AG04450 (cell line): ENCODE measurements at regions not wholly inside any gene's neighbourhood (a gene's known extent, or its start where the extent isn't known, plus 50 kb on each side); places are given as distances from the start of the nearest gene placed in this dataset.

Source experiments
- CTCF ChIA-PET: fragments of 300-600, 350-600 bp; formaldehyde crosslinking; extraction: SDS; loops from one replicate; lab custom pipeline; 2022; ENCODE audit warnings: antibody characterized with exemption, inconsistent platforms; lab: Charles Lee
- POLR2A ChIA-PET: fragments of 350-600 bp; formaldehyde crosslinking; extraction: SDS; loops from one replicate; lab custom pipeline; 2021; ENCODE audit warnings: antibody characterized with exemption, inconsistent platforms; lab: Yijun Ruan, JAX
- DNase-seq: peaks from one replicate; pipeline ENCODE4 v3.0.0-alpha.2; 2011; ENCODE audit warnings: low read depth, low spot score
- H3K27ac ChIP-seq: one replicate; pipeline ENCODE4 v1.5.1; 2012; ENCODE audit warnings: low read depth, low read length, control low read depth
- H3K27me3 ChIP-seq: one replicate; pipeline ENCODE4 v1.6.0; 2012; ENCODE audit warnings: low read length; ENCODE audit not compliant: control insufficient read depth, insufficient read depth
- H3K4me3 ChIP-seq: 2 replicates; pipeline ENCODE4 v1.5.1; 2011; ENCODE audit warnings: mild to moderate bottlenecking, low read depth, low read length, control low read depth
- H3K9me3 ChIP-seq: 2 replicates; pipeline ENCODE4 v1.5.1; 2012; ENCODE audit warnings: low read length; ENCODE audit not compliant: control insufficient read depth, insufficient read depth
- CTCF ChIP-seq: IDR thresholded peaks from 2 replicates; pipeline ENCODE4 v1.5.1; 2011; ENCODE audit warnings: low read depth, low read length, control low read depth, inconsistent platforms

GRCh38 chr5:3962113-3962512, 366.5 kb downstream of the IRX1 start:
- TF ChIP-seq CTCF = no peak
- DNase-seq = no peak
- Histone ChIP-seq H3K9me3 (peaks cover 56% of the 10 kb centered on the region), H3K27me3 (no peaks in the 10 kb centered on the region), H3K4me3 (no peak overlapping the region), H3K27ac (no peak overlapping the region)
- POLR2A ChIA-PET = no interaction called here
- CTCF ChIA-PET = no interaction called here

GRCh38 chr5:3963652-3964051, 368.0 kb downstream of the IRX1 start:
- H3K9me3 ChIP-seq = peaks cover 48% of the 10 kb centered on the region
- no peak for TF ChIP-seq CTCF
- no peak overlapping the region for H3K4me3 ChIP-seq
- H3K27me3 ChIP-seq = no peaks in the 10 kb centered on the region
- DNase-seq = no peak
- ChIA-PET CTCF (no interaction called here), POLR2A (no interaction called here)
- H3K27ac ChIP-seq = no peak overlapping the region

GRCh38 chr5:3980156-3980555, 384.5 kb downstream of the IRX1 start:
- no peak for TF ChIP-seq CTCF
- ChIA-PET POLR2A (no interaction called here), CTCF (no interaction called here)
- no peak for DNase-seq
- Histone ChIP-seq H3K27me3 (no peaks in the 10 kb centered on the region), H3K27ac (no peak overlapping the region), H3K4me3 (no peak overlapping the region), H3K9me3 (no peaks in the 10 kb centered on the region; the same call in 1 of the 2 replicates)

- Histone ChIP-seq H3K27ac (no peak overlapping the region), H3K27me3 (no peaks in the 10 kb centered on the region), H3K4me3 (no peak overlapping the region), H3K9me3 (peaks cover 23% of the 10 kb centered on the region)
- no peak for DNase-seq
- CTCF ChIA-PET = no interaction called here
- POLR2A ChIA-PET = no interaction called here
- no peak for TF ChIP-seq CTCF
Measured at GRCh38 chr5:3987867-3988266, 392.2 kb downstream of the IRX1 start.

- no peak for TF ChIP-seq CTCF
Measured at GRCh38 chr5:3993856-3994473, 398.3 kb downstream of the IRX1 start.

More at GRCh38 chr5:3993856-3994473, 398.3 kb downstream of the IRX1 start:
- Histone ChIP-seq H3K4me3 (no peak overlapping the region), H3K9me3 (peaks cover 49% of the 10 kb centered on the region), H3K27me3 (no peaks in the 10 kb centered on the region), H3K27ac (no peak overlapping the region)
- POLR2A ChIA-PET = no interaction called here
- CTCF ChIA-PET = no interaction called here
- no peak for DNase-seq
